ENCODE measurements at regions not wholly inside any gene's neighbourhood (a gene's known extent, or its start where the extent isn't known, plus 50 kb on each side); places are given as distances from the start of the nearest gene placed in this dataset.

GRCh38 chr7:33701189-33701740, 204.1 kb upstream of the BMPER start:
- H4K20me1 ChIP-seq (ENCODE audit: insufficient read depth, low read length) = no peaks in the 10 kb centered on the region
- H3K9ac ChIP-seq (ENCODE audit: low read length) = no peak overlapping the region
- no peaks in the 10 kb centered on the region for H3K9me3 ChIP-seq (ENCODE audit: insufficient read depth, low read length)
- H3K79me2 ChIP-seq (ENCODE audit: low read length) = no peaks in the 10 kb centered on the region
- no peak for TF ChIP-seq CTCF (IDR thresholded peaks at IDR 0.05; ENCODE audit: low read depth, low read length)
- TF ChIP-seq EZH2phosphoT487 (IDR thresholded peaks at IDR 0.05; ENCODE audit: low read depth) = no peak
- no peaks in the 10 kb centered on the region for H3K36me3 ChIP-seq (replicated peaks; ENCODE audit: low read depth, low read length)
- H2AFZ ChIP-seq (ENCODE audit: low read depth, low read length) = no peak overlapping the region
- H3K4me2 ChIP-seq (ENCODE audit: low read length) = no peak overlapping the region
- no peaks in the 10 kb centered on the region for H3K27me3 ChIP-seq (ENCODE audit: low read depth, low read length)
- no peak overlapping the region for H3K4me3 ChIP-seq (ENCODE audit: low read length)
- peaks cover 16% of the 10 kb centered on the region for H3K4me1 ChIP-seq (ENCODE audit: low read length)
- H3K27ac ChIP-seq (ENCODE audit: low read length) = no peak overlapping the region

GRCh38 chr7:33701927-33702326, 203.4 kb upstream of the BMPER start:
- TF ChIP-seq EZH2phosphoT487 (IDR thresholded peaks at IDR 0.05; ENCODE audit: low read depth) = no peak
- TF ChIP-seq CTCF (IDR thresholded peaks at IDR 0.05; ENCODE audit: low read depth, low read length) = no peak

GRCh38 chr7:33702514-33703054, 202.8 kb upstream of the BMPER start:
- no peaks in the 10 kb centered on the region for H3K79me2 ChIP-seq (ENCODE audit: low read length)
- no peak overlapping the region for H3K27ac ChIP-seq (ENCODE audit: low read length)
- peaks cover 16% of the 10 kb centered on the region for H3K4me1 ChIP-seq (ENCODE audit: low read length)
- H3K9ac ChIP-seq (ENCODE audit: low read length) = no peak overlapping the region
- H3K27me3 ChIP-seq (ENCODE audit: low read depth, low read length) = no peaks in the 10 kb centered on the region
- H3K4me2 ChIP-seq (ENCODE audit: low read length) = no peak overlapping the region
- H4K20me1 ChIP-seq (ENCODE audit: insufficient read depth, low read length) = no peaks in the 10 kb centered on the region
- H3K4me3 ChIP-seq (ENCODE audit: low read length) = no peak overlapping the region
- H3K9me3 ChIP-seq (ENCODE audit: insufficient read depth, low read length) = no peaks in the 10 kb centered on the region
- no peaks in the 10 kb centered on the region for H3K36me3 ChIP-seq (replicated peaks; ENCODE audit: low read depth, low read length)
- TF ChIP-seq CTCF (IDR thresholded peaks at IDR 0.05; ENCODE audit: low read depth, low read length) = no peak
- TF ChIP-seq EZH2phosphoT487 (IDR thresholded peaks at IDR 0.05; ENCODE audit: low read depth) = no peak
- no peak overlapping the region for H2AFZ ChIP-seq (ENCODE audit: low read depth, low read length)

More at GRCh38 chr7:33701927-33702326, 203.4 kb upstream of the BMPER start:
- no peaks in the 10 kb centered on the region for H3K9me3 ChIP-seq (ENCODE audit: insufficient read depth, low read length)
- H3K9ac ChIP-seq (ENCODE audit: low read length) = no peak overlapping the region
- H3K4me3 ChIP-seq (ENCODE audit: low read length) = no peak overlapping the region
- peaks cover 16% of the 10 kb centered on the region for H3K4me1 ChIP-seq (ENCODE audit: low read length)
- H3K27ac ChIP-seq (ENCODE audit: low read length) = no peak overlapping the region
- H3K79me2 ChIP-seq (ENCODE audit: low read length) = no peaks in the 10 kb centered on the region
- H4K20me1 ChIP-seq (ENCODE audit: insufficient read depth, low read length) = no peaks in the 10 kb centered on the region
- H2AFZ ChIP-seq (ENCODE audit: low read depth, low read length) = no peak overlapping the region
- H3K36me3 ChIP-seq (replicated peaks; ENCODE audit: low read depth, low read length) = no peaks in the 10 kb centered on the region
- no peak overlapping the region for H3K4me2 ChIP-seq (ENCODE audit: low read length)
- no peaks in the 10 kb centered on the region for H3K27me3 ChIP-seq (ENCODE audit: low read depth, low read length)

GRCh38 chr7:33705333-33705833, 200.0 kb upstream of the BMPER start:
- Histone ChIP-seq H3K9me3 (ENCODE audit: insufficient read depth, low read length) (no peaks in the 10 kb centered on the region), H4K20me1 (ENCODE audit: insufficient read depth, low read length) (no peaks in the 10 kb centered on the region), H3K4me3 (ENCODE audit: low read length) (no peak overlapping the region), H3K36me3 (replicated peaks; ENCODE audit: low read depth, low read length) (no peaks in the 10 kb centered on the region), H3K4me1 (ENCODE audit: low read length) (no peaks in the 10 kb centered on the region), H3K79me2 (ENCODE audit: low read length) (no peaks in the 10 kb centered on the region), H3K4me2 (ENCODE audit: low read length) (no peak overlapping the region), H3K27ac (ENCODE audit: low read length) (no peak overlapping the region), H3K27me3 (ENCODE audit: low read depth, low read length) (no peaks in the 10 kb centered on the region), H2AFZ (ENCODE audit: low read depth, low read length) (no peak overlapping the region), H3K9ac (ENCODE audit: low read length) (no peak overlapping the region)
- TF ChIP-seq CTCF (IDR thresholded peaks at IDR 0.05; ENCODE audit: low read depth, low read length) (no peak), EZH2phosphoT487 (IDR thresholded peaks at IDR 0.05; ENCODE audit: low read depth) (no peak)

All from OCI-LY3 (cell line).